ENCODE measurements at regions not wholly inside any gene's neighbourhood (a gene's known extent, or its start where the extent isn't known, plus 50 kb on each side); places are given as distances from the start of the nearest gene placed in this dataset.
"Not testable (repeated sequence)": the region's sequence is repeated elsewhere in the genome, so short reads cannot be mapped to it uniquely, and the experiment has no call there.

- TF ChIP-seq CTCF (conservative IDR thresholded peaks at IDR 0.05; ENCODE audit: low read length); EZH2phosphoT487 (IDR thresholded peaks at IDR 0.05; ENCODE audit: borderline replicate concordance): not testable (repeated sequence)
These were observed 59.6 kb upstream of the SMARCAD1 start for GRCh38 chr4:94148052-94148451.

Data from Loucy (cell line).